ENCODE measurements at regions not wholly inside any gene's neighbourhood (a gene's known extent, or its start where the extent isn't known, plus 50 kb on each side); places are given as distances from the start of the nearest gene placed in this dataset.

DNA sequence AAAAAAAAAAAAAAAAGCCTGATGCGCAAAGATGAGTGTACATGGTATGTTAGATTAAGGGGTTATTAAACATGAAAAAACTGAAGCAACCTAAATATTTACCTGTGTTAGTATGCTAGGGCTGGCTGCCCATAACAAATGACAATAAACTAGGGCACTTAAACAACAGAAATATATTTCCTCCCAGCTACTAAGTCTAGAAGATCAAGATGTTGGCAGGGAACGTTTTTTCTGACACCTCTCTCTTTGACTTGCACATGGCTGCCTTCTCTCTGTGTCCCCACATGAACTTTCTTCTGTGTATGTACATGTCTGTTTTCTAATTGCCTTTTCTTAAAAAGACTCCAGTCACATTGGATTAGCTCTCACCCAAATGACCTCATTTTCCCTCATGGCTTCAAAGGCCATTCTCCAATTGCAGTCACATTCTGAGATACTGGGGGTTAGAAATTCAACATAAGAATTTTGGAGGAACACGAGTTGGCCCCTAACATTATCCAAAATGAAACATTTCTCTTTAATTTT, 694.5 kb downstream of the CDH9 start:
- TF ChIP-seq, protein P1, sequence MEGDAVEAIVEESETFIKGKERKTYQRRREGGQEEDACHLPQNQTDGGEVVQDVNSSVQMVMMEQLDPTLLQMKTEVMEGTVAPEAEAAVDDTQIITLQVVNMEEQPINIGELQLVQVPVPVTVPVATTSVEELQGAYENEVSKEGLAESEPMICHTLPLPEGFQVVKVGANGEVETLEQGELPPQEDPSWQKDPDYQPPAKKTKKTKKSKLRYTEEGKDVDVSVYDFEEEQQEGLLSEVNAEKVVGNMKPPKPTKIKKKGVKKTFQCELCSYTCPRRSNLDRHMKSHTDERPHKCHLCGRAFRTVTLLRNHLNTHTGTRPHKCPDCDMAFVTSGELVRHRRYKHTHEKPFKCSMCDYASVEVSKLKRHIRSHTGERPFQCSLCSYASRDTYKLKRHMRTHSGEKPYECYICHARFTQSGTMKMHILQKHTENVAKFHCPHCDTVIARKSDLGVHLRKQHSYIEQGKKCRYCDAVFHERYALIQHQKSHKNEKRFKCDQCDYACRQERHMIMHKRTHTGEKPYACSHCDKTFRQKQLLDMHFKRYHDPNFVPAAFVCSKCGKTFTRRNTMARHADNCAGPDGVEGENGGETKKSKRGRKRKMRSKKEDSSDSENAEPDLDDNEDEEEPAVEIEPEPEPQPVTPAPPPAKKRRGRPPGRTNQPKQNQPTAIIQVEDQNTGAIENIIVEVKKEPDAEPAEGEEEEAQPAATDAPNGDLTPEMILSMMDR (conservative IDR thresholded peaks at IDR 0.05 in 1 of 2, IDR thresholded peaks at IDR 0.05 in 1 of 2; ENCODE audit: low read depth in 1 of 2, low read length in 2 of 2), result no peak
- no peak for TF ChIP-seq EZH2 (IDR thresholded peaks at IDR 0.05; ENCODE audit: low read length, missing control alignments)
